CD14-positive monocyte (primary cell): ENCODE measurements at regions not wholly inside any gene's neighbourhood (a gene's known extent, or its start where the extent isn't known, plus 50 kb on each side); places are given as distances from the start of the nearest gene placed in this dataset.

Source experiments
- DNase-seq, 3 donors: peaks; one replicate each; pipeline ENCODE4 v3.0.0-alpha.2; 2011 to 2022
- H2AFZ ChIP-seq: 2 replicates; pipeline ENCODE4 v1.6.0; 2012; ENCODE audit warnings: mild to moderate bottlenecking, low read depth, low read length, inconsistent platforms; ENCODE audit not compliant: insufficient read depth, poor library complexity, severe bottlenecking
- H3K27ac ChIP-seq, 2 donors: 1 replicate in 1 of 2; 2 replicates in 1 of 2; pipeline ENCODE4 v1.5.1; 2012 to 2013; ENCODE audit warnings: low read length in 2 of 2, control low read depth in 1 of 2, inconsistent platforms in 1 of 2, low read depth in 1 of 2, mild to moderate bottlenecking in 1 of 2
- H3K27me3 ChIP-seq, 2 donors: one replicate each; pipeline versions ENCODE4 v1.6.0 to v1.6.1; 2011 to 2013; ENCODE audit warnings: low read length in 2 of 2; ENCODE audit not compliant: control insufficient read depth in 2 of 2, insufficient read depth in 2 of 2
- H3K36me3 ChIP-seq, 2 donors: replicated peaks in 1 of 2; 1 replicate in 1 of 2; 2 replicates in 1 of 2; pipeline versions ENCODE4 v1.5.1 to v1.6.1; 2012 to 2013; ENCODE audit warnings: low read length in 2 of 2, control low read depth in 1 of 2, inconsistent platforms in 1 of 2, mild to moderate bottlenecking in 1 of 2; ENCODE audit not compliant: insufficient read depth in 2 of 2, control insufficient read depth in 1 of 2
- H3K4me1 ChIP-seq, 2 donors: 1 replicate in 1 of 2; 2 replicates in 1 of 2; pipeline versions ENCODE4 v1.5.1 to v1.6.1; 2012 to 2013; ENCODE audit warnings: low read length in 2 of 2, control low read depth in 1 of 2, inconsistent platforms in 1 of 2, mild to moderate bottlenecking in 1 of 2, moderate library complexity in 1 of 2; ENCODE audit not compliant: insufficient read depth in 2 of 2, control insufficient read depth in 1 of 2
- H3K4me2 ChIP-seq: replicated peaks from 2 replicates; pipeline ENCODE3; 2012; ENCODE audit warnings: low read length, moderate library complexity, mild to moderate bottlenecking; ENCODE audit not compliant: poor library complexity, severe bottlenecking; ENCODE audit errors: extremely low read depth
- H3K4me3 ChIP-seq, 3 experiments: fragments of 200-600 bp in 1 of 3; sonication (generic) in 1 of 3; replicated peaks in 1 of 3; 1 replicate in 2 of 3; 2 replicates in 1 of 3; pipeline ENCODE4 v1.5.1; 2011 to 2013; ENCODE audit warnings: low read length in 3 of 3, mild to moderate bottlenecking in 3 of 3, control low read depth in 2 of 3, low read depth in 2 of 3, inconsistent platforms in 1 of 3, moderate library complexity in 1 of 3
- H3K79me2 ChIP-seq: 2 replicates; pipeline ENCODE4 v1.6.0; 2012; ENCODE audit warnings: mild to moderate bottlenecking, control low read depth, inconsistent platforms, low read length, moderate library complexity; ENCODE audit not compliant: insufficient read depth
- H3K9ac ChIP-seq: 2 replicates; pipeline ENCODE4 v1.6.0; 2017; ENCODE audit warnings: low read length, mild to moderate bottlenecking; ENCODE audit not compliant: insufficient read depth, poor library complexity, severe bottlenecking
- H3K9me3 ChIP-seq, 2 donors: replicated peaks in 1 of 2; 1 replicate in 1 of 2; 2 replicates in 1 of 2; pipeline versions ENCODE4 v1.5.1 to v1.6.1; 2012 to 2013; ENCODE audit warnings: low read length in 2 of 2, control low read depth in 1 of 2; ENCODE audit not compliant: control insufficient read depth in 1 of 2, insufficient read depth in 1 of 2
- H4K20me1 ChIP-seq: 2 replicates; pipeline ENCODE4 v1.6.0; 2012; ENCODE audit warnings: mild to moderate bottlenecking, low read length, control low read depth, moderate library complexity; ENCODE audit not compliant: insufficient read depth
- H3K27ac Mint-ChIP-seq, 7 donors: one replicate each; pipeline ENCODE4 v1.8.0; 2020; ENCODE audit warnings: mild to moderate bottlenecking in 7 of 7, mixed read lengths in 7 of 7, moderate library complexity in 6 of 7, inconsistent platforms in 2 of 7
- H3K27me3 Mint-ChIP-seq, 3 donors: one replicate each; pipeline ENCODE4 v1.8.0; 2021 to 2022; ENCODE audit warnings: low read depth in 3 of 3, mild to moderate bottlenecking in 3 of 3, mixed read lengths in 3 of 3, moderate library complexity in 3 of 3, inconsistent platforms in 1 of 3
- H3K36me3 Mint-ChIP-seq, 2 donors: one replicate each; pipeline ENCODE4 v1.8.0; 2020; ENCODE audit warnings: mixed read lengths in 2 of 2, inconsistent platforms in 1 of 2, mild to moderate bottlenecking in 1 of 2
- H3K4me1 Mint-ChIP-seq: one replicate; pipeline ENCODE4 v1.8.0; 2020; ENCODE audit warnings: mild to moderate bottlenecking, mixed read lengths
- H3K4me3 Mint-ChIP-seq, 2 donors: one replicate each; pipeline ENCODE4 v1.8.0; 2020; ENCODE audit warnings: mild to moderate bottlenecking in 2 of 2, mixed read lengths in 2 of 2, moderate library complexity in 1 of 2
- H3K9me3 Mint-ChIP-seq, 7 donors: one replicate each; pipeline ENCODE4 v1.8.0; 2020 to 2022; ENCODE audit warnings: mixed read lengths in 7 of 7, mild to moderate bottlenecking in 6 of 7, moderate library complexity in 6 of 7, inconsistent platforms in 2 of 7
- CTCF ChIP-seq: fragments of 200-600 bp; IDR thresholded peaks from one replicate; pipeline ENCODE4 v1.8.0; 2022; ENCODE audit warnings: antibody characterized with exemption, mild to moderate bottlenecking
- WGBS: methylation state at CpG from one replicate; pipeline ENCODE4 v1.1.5; 2013; ENCODE audit warnings: missing lambda C conversion rate; ENCODE audit not compliant: insufficient coverage; 5-methylcytosine and 5-hydroxymethylcytosine counted together
- intact Hi-C, 2 donors: fragments of 100-400 bp; cut with micrococcal nuclease; formaldehyde crosslinking; loops; one replicate each; pipeline versions ENCODE4 v1.15.0 to v1.15.1; 2023

DNA sequence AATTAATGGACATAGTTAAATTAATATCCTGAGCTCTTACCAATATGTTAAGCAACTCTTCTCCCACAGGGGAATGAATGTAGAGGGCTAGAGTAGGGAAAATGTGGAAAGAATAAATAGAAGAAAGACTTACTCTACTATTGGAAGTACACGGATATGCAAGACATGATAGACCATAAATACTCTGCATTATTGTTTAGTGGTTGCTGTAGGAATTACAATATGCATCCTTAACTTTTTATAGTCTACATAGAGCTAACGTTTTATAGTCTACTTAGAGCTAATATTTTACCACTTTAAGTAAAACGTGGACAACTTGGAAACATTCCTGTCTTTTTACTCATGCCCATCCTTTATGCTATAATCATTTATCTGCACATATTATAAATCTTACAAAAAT, 163.8 kb upstream of the GALNT5 start:
- Histone ChIP-seq H3K4me1 (no peaks in the 10 kb centered on the region), H3K4me3 (no peak overlapping the region), H2AFZ (no peak overlapping the region), H3K9me3 (no peaks in the 10 kb centered on the region), H4K20me1 (no peaks in the 10 kb centered on the region), H3K27ac (no peak overlapping the region), H3K79me2 (no peaks in the 10 kb centered on the region), H3K9ac (no peak overlapping the region), H3K36me3 (no peaks in the 10 kb centered on the region), H3K27me3 (no peaks in the 10 kb centered on the region), H3K4me2 (no peak overlapping the region)
- WGBS: no CpG with 5 or more reads among the region's 3 CpGs
- TF ChIP-seq CTCF: no peak
- no peaks in the 10 kb centered on the region for H3K36me3 Mint-ChIP-seq
- no peak overlapping the region for H3K27ac Mint-ChIP-seq
- no peak overlapping the region for H3K4me3 Mint-ChIP-seq
- intact Hi-C loops: no loop called here
- DNase-seq: no peak
- H3K4me1 Mint-ChIP-seq: no peaks in the 10 kb centered on the region
- H3K9me3 Mint-ChIP-seq: peaks cover 0 to 2% (median 0%) of the 10 kb centered on the region in 7 donors
- H3K27me3 Mint-ChIP-seq: no peaks in the 10 kb centered on the region

- no peaks in the 10 kb centered on the region for H3K36me3 Mint-ChIP-seq
- intact Hi-C loops: no loop called here
- TF ChIP-seq CTCF: no peak
Observed at GRCh38 chr2:157105372-157105771, 152.1 kb upstream of the GALNT5 start.

More at GRCh38 chr2:157105372-157105771, 152.1 kb upstream of the GALNT5 start:
- Histone ChIP-seq H3K9ac (no peak overlapping the region), H3K36me3 (no peaks in the 10 kb centered on the region), H3K9me3 (peaks cover 8 to 28% of the 10 kb centered on the region in 2 donors), H4K20me1 (no peaks in the 10 kb centered on the region), H3K4me3 (no peak overlapping the region), H3K79me2 (no peaks in the 10 kb centered on the region), H3K4me2 (no peak overlapping the region), H3K4me1 (no peaks in the 10 kb centered on the region), H2AFZ (no peak overlapping the region), H3K27ac (no peak overlapping the region), H3K27me3 (no peaks in the 10 kb centered on the region)
- Mint-ChIP-seq H3K27ac (no peak overlapping the region), H3K9me3 (peaks cover 6 to 21% (median 18%) of the 10 kb centered on the region in 7 donors), H3K27me3 (peaks cover 0 to 3% (median 0%) of the 10 kb centered on the region in 3 donors), H3K4me1 (no peaks in the 10 kb centered on the region), H3K4me3 (no peak overlapping the region)
- no peak for DNase-seq
- WGBS: no CpG with 5 or more reads among the region's 1 CpG
